ENCODE measurements at regions not wholly inside any gene's neighbourhood (a gene's known extent, or its start where the extent isn't known, plus 50 kb on each side); places are given as distances from the start of the nearest gene placed in this dataset.

GRCh38 chr5:128649192-128649591 lies 111.1 kb upstream of the FBN2 start:
- DNase-seq (ENCODE audit: low spot score in 2 of 2), result no peak
- TF ChIP-seq CTCF (IDR thresholded peaks at IDR 0.05), result no peak
- no peak for TF ChIP-seq POLR2AphosphoS5 (IDR thresholded peaks at IDR 0.05)
- no peak for TF ChIP-seq POLR2A (IDR thresholded peaks at IDR 0.05)
- Histone ChIP-seq H3K27me3 (no peaks in the 10 kb centered on the region), H3K4me3 (no peak overlapping the region), H3K4me1 (no peaks in the 10 kb centered on the region), H3K36me3 (no peaks in the 10 kb centered on the region), H3K27ac (no peak overlapping the region), H3K9me3 (no peaks in the 10 kb centered on the region)
- intact Hi-C loops (cut with DNase I; ENCODE audit: low total_unique reads), result no loop called here

- H3K27ac ChIP-seq, result no peak overlapping the region
- no peaks in the 10 kb centered on the region for H3K27me3 ChIP-seq
- no peaks in the 10 kb centered on the region for H3K9me3 ChIP-seq
- intact Hi-C loops (cut with DNase I; ENCODE audit: low total_unique reads), result no loop called here
- no peak overlapping the region for H3K4me3 ChIP-seq
- DNase-seq (ENCODE audit: low spot score in 2 of 2), result no peak
- no peaks in the 10 kb centered on the region for H3K4me1 ChIP-seq
- TF ChIP-seq POLR2AphosphoS5 (IDR thresholded peaks at IDR 0.05) (no peak), POLR2A (IDR thresholded peaks at IDR 0.05) (no peak), CTCF (IDR thresholded peaks at IDR 0.05) (no peak)
- H3K36me3 ChIP-seq, result no peaks in the 10 kb centered on the region
Measured at GRCh38 chr5:128662997-128663396, 125.0 kb upstream of the FBN2 start.

GRCh38 chr5:128665747-128666355 lies 127.8 kb upstream of the FBN2 start:
- H3K4me3 ChIP-seq, result no peak overlapping the region
- intact Hi-C loops (cut with DNase I; ENCODE audit: low total_unique reads), result no loop called here
- H3K27me3 ChIP-seq, result no peaks in the 10 kb centered on the region
- H3K36me3 ChIP-seq, result no peaks in the 10 kb centered on the region
- no peak for TF ChIP-seq POLR2AphosphoS5 (IDR thresholded peaks at IDR 0.05)
- no peak for TF ChIP-seq CTCF (IDR thresholded peaks at IDR 0.05)
- no peak for TF ChIP-seq POLR2A (IDR thresholded peaks at IDR 0.05)
- no peak for DNase-seq (ENCODE audit: low spot score in 2 of 2)
- no peaks in the 10 kb centered on the region for H3K4me1 ChIP-seq
- no peaks in the 10 kb centered on the region for H3K9me3 ChIP-seq
- H3K27ac ChIP-seq, result no peak overlapping the region

GRCh38 chr5:128667152-128667551 lies 129.1 kb upstream of the FBN2 start:
- no peaks in the 10 kb centered on the region for H3K27me3 ChIP-seq
- intact Hi-C loops (cut with DNase I; ENCODE audit: low total_unique reads), result no loop called here
- DNase-seq (ENCODE audit: low spot score in 2 of 2), result no peak
- no peak overlapping the region for H3K27ac ChIP-seq
- no peaks in the 10 kb centered on the region for H3K36me3 ChIP-seq
- H3K4me3 ChIP-seq, result no peak overlapping the region
- H3K4me1 ChIP-seq, result no peaks in the 10 kb centered on the region
- TF ChIP-seq POLR2AphosphoS5 (IDR thresholded peaks at IDR 0.05) (no peak), CTCF (IDR thresholded peaks at IDR 0.05) (no peak), POLR2A (IDR thresholded peaks at IDR 0.05) (no peak)
- H3K9me3 ChIP-seq, result no peaks in the 10 kb centered on the region

- no peak for TF ChIP-seq POLR2A (IDR thresholded peaks at IDR 0.05)
- TF ChIP-seq CTCF (IDR thresholded peaks at IDR 0.05), result no peak
- TF ChIP-seq POLR2AphosphoS5 (IDR thresholded peaks at IDR 0.05), result no peak
- intact Hi-C loops (cut with DNase I; ENCODE audit: low total_unique reads), result no loop called here
- Histone ChIP-seq H3K27ac (no peak overlapping the region), H3K4me3 (no peak overlapping the region), H3K4me1 (no peaks in the 10 kb centered on the region), H3K36me3 (no peaks in the 10 kb centered on the region), H3K27me3 (no peaks in the 10 kb centered on the region), H3K9me3 (no peaks in the 10 kb centered on the region)
- DNase-seq (ENCODE audit: low spot score in 2 of 2), result no peak
Measured at GRCh38 chr5:128667751-128668150, 129.7 kb upstream of the FBN2 start.
